Mesenchymal stem cell (in vitro differentiated cells and primary cell): ENCODE measurements at regions not wholly inside any gene's neighbourhood (a gene's known extent, or its start where the extent isn't known, plus 50 kb on each side); places are given as distances from the start of the nearest gene placed in this dataset.

ENCODE experiments used
- DNase-seq: peaks from one replicate; pipeline ENCODE4 v3.0.0-alpha.2; 2013
- H2AFZ ChIP-seq: one replicate; pipeline ENCODE4 v1.6.1; 2013; ENCODE audit warnings: low read depth, mild to moderate bottlenecking, control low read depth, inconsistent platforms, low read length, moderate library complexity
- H2AK5ac ChIP-seq: 2 replicates; pipeline ENCODE4 v1.6.1; 2013; ENCODE audit warnings: low read length, moderate library complexity, mild to moderate bottlenecking, inconsistent platforms; ENCODE audit not compliant: severe bottlenecking
- H2BK120ac ChIP-seq: one replicate; pipeline ENCODE4 v1.6.1; 2013; ENCODE audit warnings: low read depth, mild to moderate bottlenecking, inconsistent platforms, low read length, moderate library complexity
- H2BK12ac ChIP-seq, 2 experiments: one replicate each; pipeline ENCODE4 v1.6.1; 2013; ENCODE audit warnings: inconsistent platforms in 2 of 2, low read length in 2 of 2, mild to moderate bottlenecking in 2 of 2, moderate library complexity in 2 of 2, control low read depth in 1 of 2
- H2BK15ac ChIP-seq: one replicate; pipeline ENCODE4 v1.6.1; 2013; ENCODE audit warnings: mild to moderate bottlenecking, low read depth, inconsistent platforms; ENCODE audit not compliant: poor library complexity, severe bottlenecking
- H2BK5ac ChIP-seq: 2 replicates; pipeline ENCODE4 v1.6.1; 2013; ENCODE audit warnings: low read depth, mild to moderate bottlenecking, low read length, control low read depth, inconsistent platforms; ENCODE audit not compliant: poor library complexity, severe bottlenecking
- H3K14ac ChIP-seq, 2 experiments: one replicate each; pipeline ENCODE4 v1.6.1; 2013; ENCODE audit warnings: inconsistent platforms in 2 of 2, low read length in 2 of 2, control low read depth in 1 of 2, mild to moderate bottlenecking in 1 of 2, moderate library complexity in 1 of 2
- H3K18ac ChIP-seq, 2 experiments: one replicate each; pipeline ENCODE4 v1.6.1; 2013; ENCODE audit warnings: inconsistent platforms in 2 of 2, low read length in 2 of 2, control low read depth in 1 of 2, low read depth in 1 of 2, mild to moderate bottlenecking in 1 of 2
- H3K23ac ChIP-seq, 2 experiments: one replicate each; pipeline ENCODE4 v1.6.1; 2013; ENCODE audit warnings: inconsistent platforms in 2 of 2, low read length in 2 of 2, mild to moderate bottlenecking in 2 of 2, moderate library complexity in 2 of 2, control low read depth in 1 of 2
- H3K27ac ChIP-seq: 2 replicates; pipeline ENCODE4 v1.5.1; 2013; ENCODE audit warnings: mild to moderate bottlenecking, moderate library complexity, low read length, control low read depth, inconsistent platforms; ENCODE audit not compliant: poor library complexity, severe bottlenecking
- H3K27me3 ChIP-seq, 2 experiments: 2 replicates each; pipeline versions ENCODE4 v1.6.1 to v1.7.0; 2013; ENCODE audit warnings: low read length in 2 of 2, mild to moderate bottlenecking in 2 of 2, moderate library complexity in 2 of 2, control low read depth in 1 of 2, inconsistent platforms in 1 of 2; ENCODE audit not compliant: control insufficient read depth in 1 of 2, insufficient read depth in 1 of 2
- H3K36me3 ChIP-seq, 2 experiments: 2 replicates each; pipeline versions ENCODE4 v1.6.1 to v1.7.0; 2013; ENCODE audit warnings: low read length in 2 of 2, control low read depth in 1 of 2, inconsistent platforms in 1 of 2, low read depth in 1 of 2, mild to moderate bottlenecking in 1 of 2; ENCODE audit not compliant: insufficient read depth in 2 of 2, control insufficient read depth in 1 of 2
- H3K4ac ChIP-seq, 2 experiments: one replicate each; pipeline ENCODE4 v1.6.1; 2013; ENCODE audit warnings: inconsistent platforms in 2 of 2, low read length in 2 of 2, mild to moderate bottlenecking in 2 of 2, moderate library complexity in 2 of 2, control low read depth in 1 of 2, low read depth in 1 of 2
- H3K4me1 ChIP-seq: 2 replicates; pipeline ENCODE4 v1.6.1; 2013; ENCODE audit warnings: low read depth, low read length, control low read depth; ENCODE audit not compliant: control insufficient read depth, insufficient read depth
- H3K4me2 ChIP-seq: 2 replicates; pipeline ENCODE4 v1.6.1; 2013; ENCODE audit warnings: low read length, mild to moderate bottlenecking, inconsistent platforms; ENCODE audit not compliant: poor library complexity, severe bottlenecking
- H3K4me3 ChIP-seq, 2 experiments: 2 replicates each; pipeline versions ENCODE4 v1.5.1 to v1.7.0; 2013; ENCODE audit warnings: low read length in 2 of 2, mild to moderate bottlenecking in 2 of 2, control low read depth in 1 of 2, low read depth in 1 of 2; ENCODE audit not compliant: insufficient read depth in 1 of 2
- H3K79me1 ChIP-seq: replicated peaks from 2 replicates; pipeline ENCODE4 v1.6.1; 2013; ENCODE audit warnings: mild to moderate bottlenecking, control low read depth, low read length, inconsistent platforms; ENCODE audit not compliant: poor library complexity, severe bottlenecking
- H3K9ac ChIP-seq: 2 replicates; pipeline ENCODE4 v1.7.0; 2013; ENCODE audit warnings: mild to moderate bottlenecking, low read length, moderate library complexity
- H3K9me3 ChIP-seq: 2 replicates; pipeline ENCODE4 v1.7.0; 2013; ENCODE audit warnings: mild to moderate bottlenecking, low read length; ENCODE audit not compliant: control insufficient read depth
- H4K8ac ChIP-seq: one replicate; pipeline ENCODE4 v1.6.1; 2013; ENCODE audit warnings: inconsistent platforms, mild to moderate bottlenecking, low read length, moderate library complexity
- H4K91ac ChIP-seq: one replicate; pipeline ENCODE4 v1.6.1; 2013; ENCODE audit warnings: mild to moderate bottlenecking, low read length, inconsistent platforms
- WGBS: methylation state at CpG from one replicate; pipeline ENCODE4 v1.1.7; 2013; ENCODE audit warnings: mixed read lengths; 5-methylcytosine and 5-hydroxymethylcytosine counted together

DNA sequence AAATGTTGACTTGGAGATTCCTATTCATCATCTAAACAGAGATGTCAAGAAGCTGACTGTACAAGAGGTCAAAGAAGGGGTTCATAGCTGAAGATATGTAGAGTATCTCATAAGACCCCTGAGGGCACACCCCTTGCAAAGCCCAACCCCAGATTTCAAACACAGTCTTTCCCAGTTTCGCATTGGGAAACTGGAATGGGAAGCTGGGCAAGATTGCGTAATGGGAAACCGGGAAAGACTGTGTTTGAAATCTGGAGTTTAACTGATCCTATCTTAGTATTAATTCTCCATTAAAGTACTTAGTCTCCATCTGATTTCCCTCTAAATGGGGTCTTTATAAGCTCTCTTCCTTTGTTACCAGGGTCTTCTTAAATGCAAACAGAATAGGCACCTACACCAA is 99.5 kb downstream of the FAM76B start:
- Histone ChIP-seq H3K4me2 (no peak overlapping the region), H2BK15ac (no peak overlapping the region), H3K79me1 (no peaks in the 10 kb centered on the region), H3K27me3 (no peaks in the 10 kb centered on the region), H4K91ac (no peak overlapping the region), H3K18ac (no peak overlapping the region), H3K27ac (no peak overlapping the region), H3K4ac (no peak overlapping the region), H3K36me3 (no peaks in the 10 kb centered on the region), H3K14ac (no peak overlapping the region), H2BK120ac (no peak overlapping the region), H2BK5ac (no peak overlapping the region), H3K23ac (no peak overlapping the region), H3K9ac (no peak overlapping the region), H2AK5ac (no peak overlapping the region), H3K4me1 (no peaks in the 10 kb centered on the region), H2BK12ac (no peak overlapping the region), H2AFZ (no peak overlapping the region), H4K8ac (no peak overlapping the region), H3K9me3 (no peaks in the 10 kb centered on the region), H3K4me3 (no peak overlapping the region)
- DNase-seq, result no peak
- no CpG with 5 or more reads among the region's 3 CpGs for WGBS

DNA sequence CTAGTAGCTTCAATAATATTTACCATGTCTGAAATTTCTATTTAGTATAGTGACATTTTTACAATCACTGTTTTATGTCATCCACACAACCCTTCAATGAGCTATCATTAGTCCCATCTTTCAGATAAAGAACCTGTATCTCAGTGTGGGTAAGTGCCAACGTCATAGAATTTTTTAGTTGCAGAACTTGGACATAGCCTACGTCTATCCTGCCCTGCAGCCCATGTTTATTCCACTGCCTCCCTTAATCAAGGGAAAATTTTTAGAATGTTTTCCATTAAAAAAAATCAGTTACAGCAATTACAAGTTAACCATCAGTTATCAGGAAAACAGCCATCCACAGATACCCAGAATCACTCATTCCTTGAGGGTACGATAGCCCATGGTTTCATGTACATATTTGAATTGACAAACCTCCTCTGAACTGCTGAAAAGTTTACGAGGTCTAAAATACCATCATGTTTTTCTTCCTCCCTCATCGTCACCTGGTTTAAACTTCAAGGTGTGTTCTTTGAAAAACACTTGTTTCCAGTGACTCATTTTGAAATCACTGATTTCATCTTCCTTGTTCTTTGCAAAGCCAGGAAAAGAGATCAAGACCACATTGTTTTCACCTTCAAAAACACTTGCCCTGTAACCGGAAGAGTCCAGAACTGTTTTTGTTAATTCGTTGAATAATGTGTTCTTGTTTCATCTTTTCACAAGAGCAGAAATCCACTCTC is 100.9 kb downstream of the FAM76B start:
- WGBS, result 91% methylated on average over 7 of the region's 7 CpGs
- Histone ChIP-seq H4K8ac (no peak overlapping the region), H3K18ac (no peak overlapping the region)

DNA sequence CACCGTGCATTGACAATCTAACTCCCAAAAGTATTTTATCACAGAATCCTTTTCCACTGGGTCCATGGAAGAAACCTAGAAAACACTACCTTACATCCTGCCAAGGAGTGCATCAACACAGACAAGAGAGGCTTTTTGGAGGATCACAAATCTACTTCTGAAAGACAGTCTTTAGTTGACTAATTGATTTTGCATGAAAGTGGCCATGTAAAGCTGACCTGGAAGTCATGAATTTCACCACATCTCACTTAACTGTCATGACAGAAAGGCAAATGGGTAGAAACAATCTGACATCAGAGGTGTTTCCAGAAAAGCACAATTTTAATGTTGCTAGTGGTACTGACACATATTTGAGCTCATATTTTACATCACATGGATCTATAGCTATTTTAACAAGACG is 101.6 kb downstream of the FAM76B start:
- H3K79me1 ChIP-seq, result no peaks in the 10 kb centered on the region
- no peak overlapping the region for H3K23ac ChIP-seq
- no peak overlapping the region for H2BK15ac ChIP-seq
- 76% methylated on average over 1 of the region's 2 CpGs for WGBS
- H4K8ac ChIP-seq, result no peak overlapping the region
- no peak overlapping the region for H2AFZ ChIP-seq
- H2BK120ac ChIP-seq, result no peak overlapping the region
- H3K9ac ChIP-seq, result no peak overlapping the region
- no peak for DNase-seq
- no peaks in the 10 kb centered on the region for H3K4me1 ChIP-seq
- H2BK12ac ChIP-seq, result no peak overlapping the region
- H3K4ac ChIP-seq, result no peak overlapping the region
- H3K4me3 ChIP-seq, result no peak overlapping the region
- no peaks in the 10 kb centered on the region for H3K9me3 ChIP-seq
- H2AK5ac ChIP-seq, result no peak overlapping the region
- no peak overlapping the region for H2BK5ac ChIP-seq
- H3K27ac ChIP-seq, result no peak overlapping the region
- H3K14ac ChIP-seq, result no peak overlapping the region
- no peaks in the 10 kb centered on the region for H3K36me3 ChIP-seq
- no peaks in the 10 kb centered on the region for H3K27me3 ChIP-seq
- H4K91ac ChIP-seq, result no peak overlapping the region
- H3K18ac ChIP-seq, result no peak overlapping the region
- no peak overlapping the region for H3K4me2 ChIP-seq

More for the DNA sequence above, 100.9 kb downstream of the FAM76B start:
- Histone ChIP-seq H3K14ac (no peak overlapping the region), H3K79me1 (no peaks in the 10 kb centered on the region), H2AK5ac (no peak overlapping the region), H3K36me3 (no peaks in the 10 kb centered on the region), H3K23ac (no peak overlapping the region), H3K4me1 (no peaks in the 10 kb centered on the region), H2AFZ (no peak overlapping the region), H2BK12ac (no peak overlapping the region), H2BK15ac (no peak overlapping the region), H4K91ac (no peak overlapping the region), H3K27ac (no peak overlapping the region), H2BK120ac (no peak overlapping the region), H3K9me3 (no peaks in the 10 kb centered on the region), H2BK5ac (no peak overlapping the region), H3K4me3 (no peak overlapping the region), H3K9ac (no peak overlapping the region), H3K4me2 (no peak overlapping the region), H3K27me3 (no peaks in the 10 kb centered on the region), H3K4ac (no peak overlapping the region)
- DNase-seq, result no peak

DNA sequence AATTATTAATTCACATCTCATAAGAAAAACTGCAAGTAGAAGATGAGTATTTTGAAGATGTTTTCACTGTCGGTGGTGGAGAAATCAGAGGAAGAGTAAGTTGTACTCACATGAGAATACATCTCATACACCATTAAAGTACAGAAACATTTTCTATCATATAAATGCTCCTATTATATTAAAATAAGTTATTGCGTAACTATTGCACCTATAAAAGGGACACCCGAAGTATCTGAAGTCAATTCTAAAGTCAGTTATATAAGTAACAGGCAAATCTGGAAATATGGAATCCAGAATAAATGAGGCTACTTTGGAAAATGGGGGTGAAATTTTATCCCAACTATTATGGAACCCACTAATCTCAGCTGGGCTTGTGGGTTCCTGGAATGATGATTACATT is 103.3 kb downstream of the FAM76B start:
- H3K27ac ChIP-seq, result no peak overlapping the region
- no peak overlapping the region for H4K91ac ChIP-seq
- H2AK5ac ChIP-seq, result no peak overlapping the region
- H3K18ac ChIP-seq, result no peak overlapping the region
- no peak overlapping the region for H4K8ac ChIP-seq
- no peak overlapping the region for H3K14ac ChIP-seq
- no peak overlapping the region for H2AFZ ChIP-seq
- no peak overlapping the region for H2BK12ac ChIP-seq
- H2BK5ac ChIP-seq, result no peak overlapping the region
- no peaks in the 10 kb centered on the region for H3K36me3 ChIP-seq
- no peak for DNase-seq
- no peak overlapping the region for H3K4ac ChIP-seq
- H2BK120ac ChIP-seq, result no peak overlapping the region
- H3K4me1 ChIP-seq, result no peaks in the 10 kb centered on the region
- H3K9ac ChIP-seq, result no peak overlapping the region
- no peaks in the 10 kb centered on the region for H3K9me3 ChIP-seq
- H3K4me3 ChIP-seq, result no peak overlapping the region
- H2BK15ac ChIP-seq, result no peak overlapping the region
- no CpG with 5 or more reads among the region's 3 CpGs for WGBS
- no peaks in the 10 kb centered on the region for H3K27me3 ChIP-seq
- H3K79me1 ChIP-seq, result no peaks in the 10 kb centered on the region
- no peak overlapping the region for H3K4me2 ChIP-seq
- H3K23ac ChIP-seq, result no peak overlapping the region
